WERI-Rb-1 (cell line): ENCODE measurements at regions not wholly inside any gene's neighbourhood (a gene's known extent, or its start where the extent isn't known, plus 50 kb on each side); places are given as distances from the start of the nearest gene placed in this dataset.
A peak's percentile ranks its signal among the peaks of the same experiment; 100 is the strongest.

Source experiments
- DNase-seq: peaks from one replicate; pipeline ENCODE4 v3.0.0-alpha.2; 2020
- H3K27ac ChIP-seq: fragments of 250-450 bp; sonication (Bioruptor Pico); 2 replicates; pipeline ENCODE4 v1.5.1; 2020; ENCODE audit warnings: mild to moderate bottlenecking, moderate library complexity
- H3K27me3 ChIP-seq: fragments of 250-450 bp; sonication (Bioruptor Pico); 2 replicates; pipeline ENCODE4 v1.5.1; 2021; ENCODE audit warnings: mild to moderate bottlenecking, low read depth, moderate library complexity; ENCODE audit not compliant: insufficient read depth, severe bottlenecking
- H3K36me3 ChIP-seq: fragments of 250-450 bp; sonication (Bioruptor Pico); 2 replicates; pipeline ENCODE4 v1.5.1; 2020; ENCODE audit warnings: mild to moderate bottlenecking, moderate library complexity
- H3K4me3 ChIP-seq: 2 replicates; pipeline ENCODE4 v1.5.1; 2011; ENCODE audit warnings: low read depth, mild to moderate bottlenecking, control low read depth, low read length
- H3K9me3 ChIP-seq: fragments of 250-450 bp; sonication (Bioruptor Pico); 2 replicates; pipeline ENCODE4 v1.5.1; 2021; ENCODE audit warnings: mild to moderate bottlenecking, moderate library complexity; ENCODE audit not compliant: severe bottlenecking
- CTCF ChIP-seq: IDR thresholded peaks from 2 replicates; pipeline ENCODE4 v1.5.1; 2011; ENCODE audit warnings: low read depth, mild to moderate bottlenecking, control low read depth, inconsistent platforms, low read length

- H3K27ac ChIP-seq = no peak overlapping the region
- H3K9me3 ChIP-seq = peaks cover 12% of the 10 kb centered on the region
- no peaks in the 10 kb centered on the region for H3K27me3 ChIP-seq
- no peaks in the 10 kb centered on the region for H3K36me3 ChIP-seq
- no peak overlapping the region for H3K4me3 ChIP-seq
- TF ChIP-seq CTCF = no peak
- no peak for DNase-seq
These were observed 310.0 kb downstream of the LMO4 start for GRCh38 chr1:87638636-87639035.

GRCh38 chr1:87641996-87642395 is 313.3 kb downstream of the LMO4 start:
- H3K36me3 ChIP-seq = no peaks in the 10 kb centered on the region
- no peak for TF ChIP-seq CTCF
- H3K27ac ChIP-seq = peak overlapping the region; percentile 39
- DNase-seq = no peak
- H3K4me3 ChIP-seq = no peak overlapping the region
- H3K27me3 ChIP-seq = no peaks in the 10 kb centered on the region
- no peaks in the 10 kb centered on the region for H3K9me3 ChIP-seq

- H3K36me3 ChIP-seq = no peaks in the 10 kb centered on the region
- H3K27me3 ChIP-seq = no peaks in the 10 kb centered on the region
- TF ChIP-seq CTCF = no peak
- H3K4me3 ChIP-seq = no peak overlapping the region
- H3K27ac ChIP-seq = peak overlapping the region; percentile 53
- DNase-seq = peak; percentile 62
- no peaks in the 10 kb centered on the region for H3K9me3 ChIP-seq
These were observed 314.0 kb downstream of the LMO4 start for GRCh38 chr1:87642581-87643221.

- Histone ChIP-seq H3K4me3 (no peak overlapping the region), H3K36me3 (no peaks in the 10 kb centered on the region), H3K9me3 (no peaks in the 10 kb centered on the region), H3K27ac (peak overlapping the region; percentile 53), H3K27me3 (no peaks in the 10 kb centered on the region)
- TF ChIP-seq CTCF = no peak
- no peak for DNase-seq
These were observed 315.4 kb downstream of the LMO4 start for GRCh38 chr1:87644033-87644578.

GRCh38 chr1:87644579-87645190 is 316.0 kb downstream of the LMO4 start:
- Histone ChIP-seq H3K9me3 (no peaks in the 10 kb centered on the region), H3K36me3 (no peaks in the 10 kb centered on the region), H3K27ac (no peak overlapping the region), H3K4me3 (no peak overlapping the region), H3K27me3 (no peaks in the 10 kb centered on the region)
- no peak for TF ChIP-seq CTCF
- no peak for DNase-seq
